ENCODE measurements at regions not wholly inside any gene's neighbourhood (a gene's known extent, or its start where the extent isn't known, plus 50 kb on each side); places are given as distances from the start of the nearest gene placed in this dataset.

DNA sequence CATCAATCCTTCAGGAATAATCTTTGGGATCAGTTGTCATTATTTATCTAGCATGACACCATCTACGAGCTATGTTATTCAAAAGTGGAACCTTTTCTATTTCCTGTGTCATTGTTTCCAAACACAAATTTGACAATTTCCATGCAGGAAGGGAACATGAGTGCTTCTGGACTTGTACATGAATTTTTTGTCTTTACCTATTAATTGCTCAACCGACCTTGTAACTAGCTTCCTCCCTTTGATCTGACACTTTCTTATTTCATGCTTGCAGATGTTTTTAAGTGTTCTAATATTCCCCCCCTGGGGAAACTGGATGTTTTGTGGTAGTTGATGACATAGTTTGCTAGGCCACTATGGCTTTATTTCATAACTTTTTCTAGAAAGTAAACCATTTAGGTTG lies 139.4 kb downstream of the BMP2 start:
- 55% methylated on average over 2 of the region's 2 CpGs for WGBS
- no peak for DNase-seq (ENCODE audit: extremely low spot score)
- Histone ChIP-seq H3K27ac (ENCODE audit: low read depth) (no peak overlapping the region), H3K4me3 (ENCODE audit: low read depth, low read length) (no peak overlapping the region), H3K36me3 (ENCODE audit: insufficient read depth) (no peaks in the 10 kb centered on the region), H3K4me1 (ENCODE audit: insufficient read depth) (no peaks in the 10 kb centered on the region)

DNA sequence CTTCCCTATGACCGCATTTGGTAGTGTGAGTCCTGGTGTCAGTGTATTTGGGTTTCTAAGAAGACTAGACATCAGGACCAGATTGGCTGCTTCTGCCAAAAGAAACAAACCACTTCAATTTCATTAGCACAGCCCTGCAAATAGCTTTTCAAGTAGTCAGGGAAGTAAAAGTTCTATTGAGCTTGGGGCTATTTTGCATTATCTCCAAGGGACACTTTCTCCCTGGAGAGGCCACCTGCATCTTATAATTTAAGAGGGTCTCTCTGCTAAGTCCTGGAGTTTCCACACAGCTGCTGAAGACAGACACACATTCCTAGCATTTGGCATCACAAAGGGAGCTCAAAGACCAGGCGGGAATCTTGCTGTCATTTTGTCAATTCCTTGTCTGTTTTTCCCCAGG lies 141.2 kb downstream of the BMP2 start:
- H3K36me3 ChIP-seq (ENCODE audit: insufficient read depth), result no peaks in the 10 kb centered on the region
- no peak overlapping the region for H3K27ac ChIP-seq (ENCODE audit: low read depth)
- no peaks in the 10 kb centered on the region for H3K4me1 ChIP-seq (ENCODE audit: insufficient read depth)
- no peak overlapping the region for H3K4me3 ChIP-seq (ENCODE audit: low read depth, low read length)
- WGBS, result 78% methylated on average over 2 of the region's 2 CpGs
- DNase-seq (ENCODE audit: extremely low spot score), result no peak

DNA sequence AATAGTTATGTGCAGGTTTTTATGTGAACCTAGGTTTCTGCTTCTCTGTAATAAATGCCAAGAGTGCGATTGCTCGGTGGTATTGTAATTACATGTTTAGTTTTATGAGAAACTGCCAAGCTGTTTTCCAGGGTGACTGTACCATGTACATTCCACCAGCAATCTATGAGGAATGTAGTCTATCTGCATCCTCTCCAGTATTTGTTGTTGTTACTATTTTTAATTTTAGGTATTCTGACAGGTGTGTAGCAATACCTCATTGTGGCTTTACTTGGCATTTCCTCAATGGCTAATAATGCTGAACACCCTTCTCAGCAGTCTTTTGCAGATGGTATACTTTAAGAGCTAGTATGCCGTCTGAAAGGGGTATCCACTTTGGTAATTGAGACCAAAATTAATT lies 142.1 kb downstream of the BMP2 start:
- 83% methylated on average over 3 of the region's 3 CpGs for WGBS
- Histone ChIP-seq H3K4me1 (ENCODE audit: insufficient read depth) (no peaks in the 10 kb centered on the region), H3K4me3 (ENCODE audit: low read depth, low read length) (no peak overlapping the region), H3K36me3 (ENCODE audit: insufficient read depth) (no peaks in the 10 kb centered on the region), H3K27ac (ENCODE audit: low read depth) (no peak overlapping the region)
- DNase-seq (ENCODE audit: extremely low spot score), result no peak

DNA sequence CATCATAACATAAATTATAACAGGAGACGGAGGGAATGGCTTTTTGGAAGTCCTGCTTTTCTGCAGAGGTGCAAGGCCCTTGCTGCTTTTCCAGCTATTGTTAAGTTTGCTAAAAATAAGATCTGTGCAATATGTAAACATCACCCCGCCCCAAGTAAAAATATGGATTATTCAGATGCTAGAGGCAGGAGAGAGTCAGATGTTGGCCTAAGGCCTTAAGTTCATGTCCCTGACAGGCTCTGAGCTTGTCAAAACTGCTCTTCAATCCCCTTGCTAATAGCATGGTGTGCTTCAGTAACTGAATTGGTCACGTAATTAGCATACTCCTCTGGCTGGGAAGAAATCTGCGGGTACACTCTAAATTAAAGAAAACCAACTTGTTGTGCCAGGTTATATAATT lies 147.5 kb downstream of the BMP2 start:
- 78% methylated on average over 4 of the region's 4 CpGs for WGBS
- no peak for DNase-seq (ENCODE audit: extremely low spot score)
- no peak overlapping the region for H3K27ac ChIP-seq (ENCODE audit: low read depth)

DNA sequence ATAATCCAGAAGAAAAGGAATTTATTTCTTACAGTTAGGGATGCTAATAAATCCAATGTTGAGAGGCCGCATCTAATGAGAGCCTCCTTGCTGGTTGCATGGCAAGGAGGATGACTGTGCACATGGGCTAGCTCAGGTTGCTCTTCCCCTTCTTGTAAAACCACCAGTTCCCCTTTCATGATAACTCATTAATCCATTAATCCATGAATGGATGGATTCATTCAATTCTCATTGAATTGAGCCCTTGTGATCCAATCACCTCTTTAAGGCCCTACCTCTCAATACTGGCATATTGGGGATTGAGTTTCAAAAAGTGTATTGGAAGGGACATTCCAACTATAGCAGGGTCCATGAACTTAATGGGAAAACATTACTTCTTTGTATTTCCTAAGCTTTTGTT lies 149.5 kb downstream of the BMP2 start:
- Histone ChIP-seq H3K36me3 (ENCODE audit: insufficient read depth) (no peaks in the 10 kb centered on the region), H3K4me3 (ENCODE audit: low read depth, low read length) (no peak overlapping the region), H3K4me1 (ENCODE audit: insufficient read depth) (no peaks in the 10 kb centered on the region), H3K27ac (ENCODE audit: low read depth) (no peak overlapping the region)
- no peak for DNase-seq (ENCODE audit: extremely low spot score)
- 90% methylated on average over 1 of the region's 1 CpG for WGBS

More for the DNA sequence above, 147.5 kb downstream of the BMP2 start:
- Histone ChIP-seq H3K36me3 (ENCODE audit: insufficient read depth) (no peaks in the 10 kb centered on the region), H3K4me3 (ENCODE audit: low read depth, low read length) (no peak overlapping the region), H3K4me1 (ENCODE audit: insufficient read depth) (no peaks in the 10 kb centered on the region)

DNA sequence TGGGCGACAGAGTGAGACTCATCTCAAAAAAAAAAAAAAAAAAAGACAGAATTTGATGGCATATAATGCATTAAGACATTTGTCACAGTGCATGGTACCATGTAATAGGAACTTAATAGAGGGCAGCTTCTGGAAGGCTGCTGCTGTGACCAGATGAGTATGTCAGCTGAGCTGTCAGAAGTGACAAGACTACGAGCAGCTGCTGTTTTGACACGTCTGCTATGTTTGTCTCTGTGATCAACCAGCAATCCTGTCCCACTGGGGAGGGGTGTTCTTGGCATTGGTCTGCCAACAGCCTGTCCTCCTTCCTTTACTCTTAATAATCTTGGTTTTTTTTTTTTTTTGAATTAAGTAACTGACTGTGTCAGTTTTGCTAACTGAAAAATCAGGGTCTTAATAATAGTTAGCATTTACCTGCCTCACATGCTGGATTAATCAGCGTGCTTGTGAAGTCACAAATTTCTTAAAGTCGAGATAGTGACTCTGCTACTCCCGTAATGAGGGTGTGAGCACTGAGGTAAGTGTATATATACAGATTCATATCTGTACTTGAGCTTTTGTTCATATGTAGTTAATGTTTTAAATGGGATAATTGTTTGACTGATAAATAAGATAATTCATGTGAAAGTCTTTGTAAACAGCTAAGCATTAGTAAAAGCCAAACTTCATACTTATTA lies 152.4 kb downstream of the BMP2 start:
- 58% methylated on average over 6 of the region's 6 CpGs for WGBS
- DNase-seq (ENCODE audit: extremely low spot score), result no peak
- Histone ChIP-seq H3K27ac (ENCODE audit: low read depth) (no peak overlapping the region), H3K36me3 (ENCODE audit: insufficient read depth) (no peaks in the 10 kb centered on the region), H3K4me1 (ENCODE audit: insufficient read depth) (no peaks in the 10 kb centered on the region), H3K4me3 (ENCODE audit: low read depth, low read length) (no peak overlapping the region)

DNA sequence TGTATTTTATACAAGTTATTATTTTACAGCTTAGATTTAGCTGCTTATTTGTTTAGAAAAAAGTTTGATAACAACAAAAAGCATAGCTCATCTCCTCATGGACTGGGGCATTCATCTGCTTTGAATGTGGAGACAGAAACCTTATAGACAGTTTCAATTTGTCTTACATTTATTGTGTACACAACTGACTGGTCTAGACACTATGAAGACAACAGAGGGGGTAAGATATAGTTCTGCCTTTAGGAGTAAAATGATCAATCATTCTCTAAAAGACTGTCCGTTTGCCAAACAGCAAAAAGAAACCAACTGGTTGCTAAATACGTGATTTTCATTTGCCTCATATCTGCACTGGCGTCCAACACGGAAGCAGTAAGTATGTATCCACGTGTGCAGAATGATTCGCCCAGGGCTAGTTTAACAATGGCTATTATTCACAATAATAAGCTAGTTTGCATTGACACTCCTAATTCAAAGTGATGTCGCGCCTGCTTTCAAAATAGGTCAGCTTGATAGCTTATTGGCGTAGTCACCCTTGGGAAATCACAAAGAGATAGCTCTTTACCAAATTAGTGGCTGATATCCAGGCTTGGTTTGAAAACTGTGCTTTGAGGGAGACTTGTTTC lies 153.6 kb downstream of the BMP2 start:
- 85% methylated on average over 9 of the region's 9 CpGs for WGBS
- no peaks in the 10 kb centered on the region for H3K36me3 ChIP-seq (ENCODE audit: insufficient read depth)
- no peaks in the 10 kb centered on the region for H3K4me1 ChIP-seq (ENCODE audit: insufficient read depth)
- no peak for DNase-seq (ENCODE audit: extremely low spot score)
- H3K27ac ChIP-seq (ENCODE audit: low read depth), result no peak overlapping the region
- H3K4me3 ChIP-seq (ENCODE audit: low read depth, low read length), result no peak overlapping the region

DNA sequence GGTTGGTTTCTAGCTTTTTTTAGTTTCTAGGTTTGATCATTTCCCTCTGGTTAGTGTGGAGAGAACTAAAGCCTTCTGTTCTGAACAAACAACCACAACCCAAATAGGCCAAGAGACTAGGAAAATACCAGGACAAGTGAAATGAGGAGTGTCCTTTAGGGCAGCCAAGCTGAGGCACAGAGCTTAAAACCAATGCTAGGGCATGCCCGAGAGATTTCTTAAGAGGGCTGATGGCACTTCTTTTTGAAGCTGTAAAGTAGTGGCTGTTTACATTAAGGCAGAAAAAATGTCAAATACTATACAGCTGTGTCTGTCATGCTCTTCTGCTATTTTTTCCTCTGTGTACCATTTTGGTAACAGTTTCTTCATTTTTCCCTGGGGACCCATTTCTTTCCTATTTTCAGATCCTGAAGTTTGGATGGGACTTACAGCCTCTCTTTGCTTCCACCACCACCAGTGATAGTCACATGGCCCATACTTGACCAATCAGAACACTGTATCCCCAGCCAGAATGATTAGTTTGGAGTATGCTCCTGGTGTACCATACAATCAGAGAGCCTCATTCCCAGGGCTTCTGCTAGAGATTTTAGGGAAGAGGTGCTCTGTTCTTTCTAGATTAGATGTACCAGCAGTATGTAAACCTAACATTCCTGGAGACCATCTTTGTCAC lies 154.4 kb downstream of the BMP2 start:
- Histone ChIP-seq H3K4me1 (ENCODE audit: insufficient read depth) (no peaks in the 10 kb centered on the region), H3K27ac (ENCODE audit: low read depth) (no peak overlapping the region), H3K4me3 (ENCODE audit: low read depth, low read length) (no peak overlapping the region), H3K36me3 (ENCODE audit: insufficient read depth) (no peaks in the 10 kb centered on the region)
- no peak for DNase-seq (ENCODE audit: extremely low spot score)
- WGBS, result 65% methylated on average over 1 of the region's 1 CpG

DNA sequence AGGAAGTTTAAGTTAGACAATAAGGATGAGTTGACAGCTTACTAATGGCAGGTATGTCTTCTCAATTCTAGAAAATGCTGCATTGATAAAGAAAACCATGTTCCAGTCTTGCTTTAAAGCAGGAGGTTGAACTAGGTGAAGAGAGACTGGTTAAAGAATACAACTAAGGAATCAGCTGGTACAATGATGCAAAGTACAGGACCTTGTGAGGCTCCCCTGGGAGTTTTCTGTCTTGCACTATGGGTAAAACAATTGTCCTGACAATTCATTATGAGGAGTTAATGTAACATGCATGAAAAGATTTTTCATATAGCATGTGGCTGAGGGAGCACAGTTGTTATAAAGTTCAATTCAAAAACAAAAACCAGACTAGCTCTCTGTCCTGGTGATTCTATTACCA lies 157.2 kb downstream of the BMP2 start:
- DNase-seq (ENCODE audit: extremely low spot score), result no peak
- Histone ChIP-seq H3K4me3 (ENCODE audit: low read depth, low read length) (no peak overlapping the region), H3K36me3 (ENCODE audit: insufficient read depth) (no peaks in the 10 kb centered on the region)

DNA sequence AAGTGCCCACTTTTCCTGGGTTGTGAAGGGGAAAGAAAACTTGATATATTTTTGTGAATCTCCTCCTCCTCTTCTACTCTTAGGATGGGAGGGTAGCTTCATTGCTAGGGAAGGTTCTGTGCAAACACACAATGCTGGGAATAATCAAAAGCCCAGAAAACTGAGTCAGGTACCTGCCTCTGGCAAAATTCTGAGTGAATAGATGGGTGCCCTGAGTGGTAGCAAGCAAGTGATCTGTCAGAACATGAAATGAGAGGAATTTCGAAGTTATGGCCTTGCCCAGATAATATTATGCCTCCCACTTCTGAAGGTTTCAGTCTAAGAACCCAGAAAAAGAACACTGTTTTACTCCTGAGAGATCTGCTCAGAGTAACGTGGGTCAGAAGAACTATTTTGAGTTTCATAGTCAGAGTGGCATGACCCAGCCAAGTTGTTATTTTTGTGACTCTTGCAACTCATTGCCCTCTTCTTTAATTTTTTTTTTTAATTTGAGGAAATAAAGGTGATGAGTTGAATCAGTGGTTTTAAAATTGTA lies 158.3 kb downstream of the BMP2 start:
- Histone ChIP-seq H3K4me1 (ENCODE audit: insufficient read depth) (no peaks in the 10 kb centered on the region), H3K36me3 (ENCODE audit: insufficient read depth) (no peaks in the 10 kb centered on the region), H3K27ac (ENCODE audit: low read depth) (no peak overlapping the region), H3K4me3 (ENCODE audit: low read depth, low read length) (no peak overlapping the region)
- no peak for DNase-seq (ENCODE audit: extremely low spot score)
- 57% methylated on average over 2 of the region's 2 CpGs for WGBS

More for the DNA sequence above, 157.2 kb downstream of the BMP2 start:
- no peak overlapping the region for H3K27ac ChIP-seq (ENCODE audit: low read depth)
- H3K4me1 ChIP-seq (ENCODE audit: insufficient read depth), result no peaks in the 10 kb centered on the region

DNA sequence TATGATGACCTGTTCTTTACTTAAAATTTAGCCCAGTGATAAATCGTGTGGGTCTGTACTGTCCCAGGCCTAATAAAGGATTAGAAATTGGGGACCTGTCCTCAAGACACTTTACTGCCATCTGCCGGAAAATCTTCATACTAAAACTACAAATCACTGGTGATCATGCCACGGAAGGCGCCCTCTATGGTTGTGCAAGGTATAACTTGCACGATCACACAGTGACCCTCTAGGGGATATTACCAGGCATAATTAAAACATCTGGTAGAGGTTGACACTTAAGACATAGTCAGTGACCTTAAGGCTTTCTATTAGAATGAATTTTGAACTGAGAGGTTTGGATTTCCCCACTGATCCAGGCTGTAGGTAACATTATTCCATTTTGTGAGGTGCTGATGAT lies 172.6 kb downstream of the BMP2 start:
- no peak for DNase-seq (ENCODE audit: extremely low spot score)
- Histone ChIP-seq H3K36me3 (ENCODE audit: insufficient read depth) (no peaks in the 10 kb centered on the region), H3K4me3 (ENCODE audit: low read depth, low read length) (no peak overlapping the region), H3K4me1 (ENCODE audit: insufficient read depth) (no peaks in the 10 kb centered on the region), H3K27ac (ENCODE audit: low read depth) (no peak overlapping the region)
- WGBS, result 61% methylated on average over 5 of the region's 5 CpGs

DNA sequence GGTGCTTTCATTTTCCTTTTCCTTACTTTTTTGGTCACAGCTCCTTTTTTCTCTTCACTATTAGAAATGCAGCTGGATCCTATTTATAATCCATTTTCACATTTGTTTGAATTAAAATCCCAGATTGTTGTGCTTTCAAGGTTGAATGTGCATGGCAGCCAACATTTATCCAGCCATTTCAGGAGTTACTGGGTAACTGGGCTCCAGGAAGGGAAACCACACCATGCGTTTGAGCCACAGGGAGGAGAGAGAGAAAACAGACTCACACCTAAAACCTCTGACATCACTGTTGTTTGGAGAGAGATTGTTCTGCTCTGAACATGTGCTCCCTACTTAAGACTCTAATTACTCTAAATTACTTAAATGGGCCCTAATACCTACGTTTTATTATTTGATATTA lies 173.4 kb downstream of the BMP2 start:
- no peak overlapping the region for H3K4me3 ChIP-seq (ENCODE audit: low read depth, low read length)
- WGBS, result 29% methylated on average over 2 of the region's 2 CpGs
- DNase-seq (ENCODE audit: extremely low spot score), result no peak

DNA sequence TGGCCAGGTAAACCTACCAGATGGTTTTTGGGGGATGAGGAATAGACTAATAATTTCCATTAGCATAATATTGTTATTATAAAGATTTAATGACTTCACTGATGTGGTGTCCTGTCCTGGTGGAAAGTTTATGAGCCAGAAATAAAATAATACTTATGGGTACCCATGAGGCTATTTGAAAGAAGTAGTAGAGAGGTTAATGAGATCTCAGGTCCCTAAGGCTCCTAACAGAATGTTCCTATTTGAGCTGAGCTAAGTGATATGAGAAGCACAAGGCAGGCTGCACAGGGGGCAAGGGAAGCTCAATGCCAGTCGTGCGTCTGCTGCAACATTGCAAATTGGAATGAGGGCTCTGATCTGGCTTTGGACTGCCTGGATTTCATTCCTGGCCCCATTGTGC lies 174.1 kb downstream of the BMP2 start:
- no peak overlapping the region for H3K4me3 ChIP-seq (ENCODE audit: low read depth, low read length)
- H3K4me1 ChIP-seq (ENCODE audit: insufficient read depth), result no peaks in the 10 kb centered on the region
- no peak overlapping the region for H3K27ac ChIP-seq (ENCODE audit: low read depth)
- no peaks in the 10 kb centered on the region for H3K36me3 ChIP-seq (ENCODE audit: insufficient read depth)
- WGBS, result 92% methylated on average over 2 of the region's 2 CpGs
- DNase-seq (ENCODE audit: extremely low spot score), result no peak

More for the DNA sequence above, 173.4 kb downstream of the BMP2 start:
- Histone ChIP-seq H3K27ac (ENCODE audit: low read depth) (no peak overlapping the region), H3K4me1 (ENCODE audit: insufficient read depth) (no peaks in the 10 kb centered on the region), H3K36me3 (ENCODE audit: insufficient read depth) (no peaks in the 10 kb centered on the region)

DNA sequence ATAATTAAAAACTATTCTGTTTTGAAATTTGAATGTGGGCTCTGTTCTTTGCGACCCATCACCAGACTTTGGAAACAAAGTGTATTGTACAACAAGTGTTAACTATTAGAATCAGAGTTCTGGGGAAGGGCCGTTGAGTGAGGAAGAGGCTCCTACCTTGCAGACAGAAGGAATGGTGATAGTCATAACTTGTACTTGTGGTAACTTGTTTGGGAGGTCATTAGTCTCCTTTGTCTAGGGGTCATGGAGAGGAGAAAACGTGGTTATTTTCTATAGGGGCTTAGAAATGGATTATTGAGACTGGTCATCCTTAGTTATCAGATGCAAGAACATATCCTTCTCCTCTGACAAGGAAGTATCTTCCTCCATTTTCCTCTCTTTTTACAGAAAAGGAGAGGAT lies 174.8 kb downstream of the BMP2 start:
- Histone ChIP-seq H3K4me1 (ENCODE audit: insufficient read depth) (no peaks in the 10 kb centered on the region), H3K36me3 (ENCODE audit: insufficient read depth) (no peaks in the 10 kb centered on the region), H3K4me3 (ENCODE audit: low read depth, low read length) (no peak overlapping the region), H3K27ac (ENCODE audit: low read depth) (no peak overlapping the region)
- no peak for DNase-seq (ENCODE audit: extremely low spot score)
- WGBS, result 75% methylated on average over 3 of the region's 3 CpGs

All from urinary bladder (tissue), 3 donors.